ENCODE measurements at regions not wholly inside any gene's neighbourhood (a gene's known extent, or its start where the extent isn't known, plus 50 kb on each side); places are given as distances from the start of the nearest gene placed in this dataset.
"Not testable (repeated sequence)": the region's sequence is repeated elsewhere in the genome, so short reads cannot be mapped to it uniquely, and the experiment has no call there.

DNA sequence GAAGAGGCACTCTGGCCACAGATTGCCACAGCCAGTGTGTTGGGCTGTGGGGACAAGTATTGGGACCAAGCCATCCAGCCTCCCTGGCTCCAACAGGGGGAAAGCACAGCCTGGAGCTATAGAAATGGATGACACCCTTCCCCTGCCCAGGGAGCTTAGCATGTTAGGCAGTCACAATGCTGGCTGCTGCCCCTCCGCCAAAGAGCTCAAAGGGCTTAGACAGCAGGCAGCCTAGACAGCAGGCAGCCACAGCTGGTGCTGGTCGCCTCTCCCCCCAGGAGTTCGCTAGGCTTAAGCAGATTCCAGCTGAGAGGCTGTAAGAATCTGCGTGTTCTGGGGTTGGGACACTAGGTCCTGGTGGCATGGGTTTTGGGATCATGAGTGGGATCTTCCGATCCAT lies 94.5 kb upstream of the MXRA5 start:
- no peak for DNase-seq (ENCODE audit: low read depth, low spot score)

DNA sequence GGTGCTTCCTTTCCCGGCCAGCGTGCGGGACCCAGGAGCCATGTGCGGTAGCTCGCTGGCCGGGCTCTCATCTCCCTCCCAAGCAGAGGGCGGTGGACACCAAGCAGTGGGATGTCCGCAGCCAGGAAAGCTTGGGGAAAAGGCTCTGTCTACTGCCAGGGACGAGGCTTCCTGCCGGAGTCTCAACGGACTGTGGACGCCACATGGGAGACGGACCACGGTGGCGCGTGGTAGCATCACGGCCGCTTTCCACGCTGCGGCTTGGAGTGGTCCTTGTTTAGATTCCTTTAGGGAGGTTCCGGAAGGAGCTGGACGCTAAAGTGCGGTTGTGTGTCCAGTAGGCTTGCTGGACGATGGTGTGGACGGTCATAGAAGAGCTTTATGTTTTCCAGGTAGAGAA lies 89.5 kb upstream of the MXRA5 start:
- DNase-seq (ENCODE audit: low read depth, low spot score), result not testable (repeated sequence)

DNA sequence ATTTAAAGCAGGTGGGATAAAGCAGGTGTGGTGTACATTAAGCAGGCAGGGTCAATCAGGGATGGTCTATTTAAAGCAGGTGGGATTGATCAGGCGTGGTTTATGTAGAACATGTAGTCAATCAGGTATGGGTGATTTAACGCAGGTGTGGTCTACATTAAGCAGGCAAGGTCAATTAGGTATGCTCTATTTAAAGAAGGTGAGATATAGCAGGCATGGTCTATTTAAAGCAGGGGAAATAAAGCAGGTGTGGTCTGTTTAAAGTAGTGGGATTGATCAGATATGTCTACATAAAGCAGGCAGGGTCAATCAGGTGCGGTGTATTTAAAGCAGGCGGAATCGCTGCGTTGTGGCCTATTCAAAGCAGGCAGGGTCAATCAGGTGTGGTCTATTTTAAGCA lies 88.6 kb upstream of the MXRA5 start:
- no peak for DNase-seq (ENCODE audit: low read depth, low spot score)

DNA sequence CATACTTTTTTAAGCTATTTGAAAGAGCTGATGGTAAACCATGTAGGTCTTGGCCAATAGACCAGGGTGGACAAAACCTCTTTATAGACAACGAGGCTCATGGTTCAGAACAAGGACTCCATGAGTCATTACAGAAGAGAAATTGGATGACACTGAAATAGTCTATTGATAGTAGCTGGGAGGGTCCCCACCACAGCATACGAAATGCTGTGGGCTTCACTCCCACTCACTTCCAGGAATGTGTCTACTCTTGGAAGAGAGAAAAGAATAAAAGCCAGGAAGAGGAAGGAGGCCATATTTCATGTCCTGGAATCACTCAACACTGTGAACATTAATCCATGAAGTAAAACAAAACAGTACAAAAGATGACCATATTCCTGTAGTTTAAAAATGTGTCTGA lies 82.3 kb upstream of the MXRA5 start:
- no peak for DNase-seq (ENCODE audit: low read depth, low spot score)

DNA sequence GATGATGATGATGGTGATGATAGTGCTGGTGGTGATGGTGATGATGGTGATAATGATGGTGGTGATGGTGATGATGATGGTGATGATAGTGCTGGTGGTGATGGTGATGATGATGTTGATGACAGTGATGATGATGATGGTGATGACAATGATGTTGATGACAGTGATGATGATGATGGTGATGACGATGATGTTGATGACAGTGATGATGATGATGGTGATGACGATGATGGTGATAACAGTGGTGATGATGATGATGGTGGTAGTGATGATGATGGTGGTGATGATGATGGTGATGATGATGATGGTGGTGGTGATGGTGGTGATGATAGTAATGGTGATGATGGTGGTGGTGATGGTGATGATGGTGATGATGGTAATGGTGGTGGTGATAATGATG lies 80.1 kb upstream of the MXRA5 start:
- no peak for DNase-seq (ENCODE audit: low read depth, low spot score)

DNA sequence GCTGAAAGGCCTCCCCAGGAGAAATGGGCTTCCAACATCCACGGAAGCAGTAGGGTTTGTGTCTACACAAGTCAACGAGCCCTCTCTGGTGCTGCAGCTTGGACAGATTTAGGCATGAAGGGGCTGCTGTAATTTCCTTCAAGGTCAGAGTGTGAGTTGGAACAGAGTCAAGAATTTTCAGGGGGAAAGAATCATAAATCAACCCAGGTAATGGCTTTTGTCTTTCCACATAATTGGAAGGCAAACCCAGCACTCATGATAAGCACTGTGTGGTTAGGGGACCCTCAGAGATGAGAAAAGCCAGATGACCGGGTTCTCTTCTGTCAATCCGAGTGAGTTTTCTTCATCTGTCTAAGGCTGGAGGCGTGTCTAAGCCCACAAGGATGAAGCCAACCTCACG lies 78.6 kb upstream of the MXRA5 start:
- no peak for DNase-seq (ENCODE audit: low read depth, low spot score)

DNA sequence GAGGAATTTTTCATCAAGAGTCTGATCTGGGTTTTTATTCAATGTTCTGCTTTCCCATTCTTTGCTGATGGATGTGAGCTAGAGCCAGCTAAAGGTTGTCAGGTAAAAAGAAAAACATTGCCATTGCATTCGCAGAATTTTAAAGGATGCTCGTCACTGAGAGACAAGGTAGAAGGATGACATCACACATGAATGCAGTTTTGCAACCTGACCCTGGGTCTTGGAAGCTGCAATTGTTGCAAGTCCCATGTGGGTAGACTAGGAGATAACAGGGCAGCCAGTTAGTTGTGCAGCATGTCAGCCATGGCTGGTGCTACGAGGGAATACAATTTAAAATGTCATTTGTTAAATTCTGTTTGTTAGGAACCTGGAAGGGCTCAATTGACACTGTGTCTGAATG lies 73.9 kb upstream of the MXRA5 start:
- DNase-seq (ENCODE audit: low read depth, low spot score), result no peak

DNA sequence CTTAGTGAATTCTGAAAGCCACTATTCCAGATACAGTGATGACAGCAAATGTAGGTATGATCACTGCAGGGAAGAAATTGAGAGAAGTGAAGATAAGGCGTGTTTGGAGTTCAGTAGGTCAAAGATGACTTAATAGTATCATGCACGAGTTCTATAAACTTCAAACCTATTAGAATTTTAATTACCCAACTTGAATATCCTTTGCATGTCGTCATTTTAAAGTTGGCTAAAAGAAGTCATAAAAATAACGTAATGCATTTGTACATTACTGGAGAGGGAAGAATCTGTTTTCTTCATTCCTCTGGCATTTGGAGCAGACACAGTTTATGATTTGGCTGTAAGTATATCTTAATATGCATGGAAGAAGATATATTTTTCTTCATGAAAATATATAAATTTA lies 68.6 kb upstream of the MXRA5 start:
- no peak for DNase-seq (ENCODE audit: low read depth, low spot score)

DNA sequence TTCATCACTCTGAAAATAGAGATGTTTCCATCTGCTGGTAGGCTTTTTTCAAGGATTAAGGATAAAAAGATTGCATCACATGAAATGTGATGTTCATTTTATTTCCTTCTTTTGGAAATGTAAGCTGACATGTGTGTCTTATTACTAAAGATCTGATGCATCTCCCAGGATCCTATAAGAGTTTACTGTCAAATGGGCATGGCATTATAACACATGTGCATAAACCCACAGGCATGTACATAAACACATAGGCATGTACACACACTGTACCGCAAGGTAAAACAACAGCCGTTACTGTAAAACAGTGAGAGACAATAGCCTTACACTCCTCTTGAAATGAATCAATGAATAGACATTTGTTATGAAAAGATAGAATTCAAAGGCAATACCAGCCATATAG lies 65.2 kb upstream of the MXRA5 start:
- DNase-seq (ENCODE audit: low read depth, low spot score), result not testable (repeated sequence)

DNA sequence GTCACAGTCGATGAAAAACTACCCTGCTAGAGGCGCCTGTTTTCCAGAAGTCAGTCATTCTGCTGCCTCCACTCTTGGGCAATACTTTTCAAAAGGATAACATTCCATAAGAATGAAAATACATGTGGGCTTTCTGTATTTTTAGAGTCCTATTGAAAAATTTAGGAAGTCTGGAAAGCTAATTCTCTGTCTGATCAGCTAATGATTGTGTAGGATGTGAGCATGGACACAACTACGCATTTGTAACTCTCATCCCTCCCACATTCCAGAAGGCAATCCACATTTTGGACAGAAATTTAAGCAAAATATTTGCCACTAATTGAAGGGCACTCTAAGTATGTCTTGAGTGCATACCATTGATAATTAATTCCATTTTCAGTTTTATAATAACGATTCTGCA lies 63.5 kb upstream of the MXRA5 start:
- not testable (repeated sequence) for DNase-seq (ENCODE audit: low read depth, low spot score)

DNA sequence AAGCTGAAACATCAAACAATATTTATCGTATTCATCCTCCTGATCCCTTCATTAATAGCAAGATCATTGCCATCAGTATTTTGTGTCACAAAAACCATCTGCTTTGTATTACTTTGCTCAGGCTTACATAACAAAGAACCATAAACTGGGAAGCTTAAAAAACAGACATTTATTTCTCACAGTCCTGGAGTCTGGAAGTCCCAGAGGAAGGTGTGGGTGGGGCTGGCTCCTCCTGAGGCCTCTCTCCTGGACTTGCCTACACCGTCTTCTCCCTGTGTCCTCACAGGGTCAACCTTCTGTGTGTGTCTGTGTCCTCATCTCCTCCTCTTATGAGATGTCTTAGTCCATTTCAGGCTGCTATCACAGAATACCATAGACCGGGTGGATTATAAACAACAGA lies 61.3 kb upstream of the MXRA5 start:
- DNase-seq (ENCODE audit: low read depth, low spot score), result no peak

DNA sequence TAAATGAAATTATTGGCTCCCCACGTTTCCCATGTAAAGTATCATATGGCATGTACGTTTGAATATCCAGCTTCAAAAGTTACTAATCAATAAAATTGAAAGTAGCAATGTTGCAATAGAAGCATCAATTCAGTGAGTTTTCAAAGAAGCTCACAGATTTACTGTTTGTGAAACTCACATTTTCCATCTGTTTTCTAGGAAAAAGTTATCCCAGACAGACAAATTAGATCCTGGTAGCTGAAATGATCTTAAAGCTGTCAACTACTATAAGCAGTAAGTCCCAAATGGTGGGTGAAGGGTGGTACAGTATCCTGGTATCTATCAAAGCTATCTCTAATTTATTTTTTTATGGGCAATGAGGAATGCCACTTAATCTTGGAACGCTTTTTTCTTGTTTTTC lies 60.7 kb upstream of the MXRA5 start:
- DNase-seq (ENCODE audit: low read depth, low spot score), result no peak

DNA sequence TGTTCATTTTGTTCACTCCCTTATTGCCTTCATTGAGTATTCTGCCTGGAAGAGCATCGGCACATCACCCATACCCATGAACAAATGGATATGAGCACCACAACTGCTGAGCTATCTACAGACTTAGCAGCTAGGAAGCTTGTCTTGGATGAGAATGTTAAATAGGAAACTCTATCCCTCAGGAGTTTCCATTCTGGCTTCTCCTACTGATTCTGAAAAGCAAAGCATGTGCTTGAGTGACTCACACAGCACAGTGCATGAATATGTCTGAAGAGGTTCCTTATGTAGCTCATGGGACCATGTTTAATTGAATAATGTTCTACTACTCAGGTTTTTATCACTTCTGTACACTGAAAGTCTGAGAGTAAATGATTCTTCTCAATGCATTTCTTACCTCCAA lies 57.3 kb upstream of the MXRA5 start:
- no peak for DNase-seq (ENCODE audit: low read depth, low spot score)
